CD4-positive, alpha-beta T cell treated with Interleukin-4 for 1 hour (primary cell): ENCODE measurements at regions not wholly inside any gene's neighbourhood (a gene's known extent, or its start where the extent isn't known, plus 50 kb on each side); places are given as distances from the start of the nearest gene placed in this dataset.

Experiments used
- DNase-seq, 2 donors: peaks; one replicate each; pipeline ENCODE4 v3.0.0-alpha.2; 2020 to 2022

- no peak for DNase-seq
Observed at GRCh38 chr5:167894631-167895472, 396.6 kb upstream of the WWC1 start.

GRCh38 chr5:167895899-167896659 lies 395.4 kb upstream of the WWC1 start:
- no peak for DNase-seq

DNA sequence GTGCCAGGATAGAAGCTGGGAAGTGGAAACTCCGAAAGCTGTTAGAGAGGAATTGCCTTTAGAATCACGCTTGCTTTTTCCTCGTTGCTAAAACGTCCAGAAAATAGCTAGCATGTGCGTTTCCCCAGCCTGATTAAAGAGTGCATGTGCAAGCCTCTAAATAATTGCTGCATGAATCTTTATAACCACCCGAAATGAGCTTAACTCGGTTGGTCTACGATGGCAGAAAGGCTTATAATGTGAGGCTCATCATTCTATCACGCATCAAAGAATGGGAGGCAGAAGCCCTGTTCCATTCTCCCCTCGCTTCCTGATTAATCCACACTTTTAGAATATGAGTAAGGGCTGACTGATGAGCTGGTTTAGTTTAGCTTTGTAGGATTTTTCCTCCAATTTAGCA lies 394.6 kb upstream of the WWC1 start:
- DNase-seq = no peak

DNA sequence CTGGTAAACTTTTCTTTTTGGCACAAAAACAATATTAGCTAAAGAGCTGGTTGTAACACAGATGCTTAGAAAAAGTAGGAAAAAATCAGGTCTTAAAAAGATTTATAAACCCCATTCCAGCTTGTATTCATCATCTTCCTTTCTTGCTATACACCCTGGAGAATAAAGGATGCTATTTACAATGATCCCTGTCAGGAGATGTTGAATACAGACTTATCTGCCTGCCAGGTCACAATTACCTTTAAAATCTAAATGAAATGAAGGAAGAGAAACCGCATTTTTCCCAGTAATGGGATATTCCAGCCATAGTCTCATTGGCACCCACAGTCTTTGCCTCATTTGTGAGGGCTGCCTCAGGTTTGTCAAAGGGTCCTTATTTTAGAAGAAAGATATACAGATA lies 394.1 kb upstream of the WWC1 start:
- DNase-seq = no peak

GRCh38 chr5:167898361-167899042 lies 392.9 kb upstream of the WWC1 start:
- no peak for DNase-seq

- DNase-seq = no peak
Observed at GRCh38 chr5:167899490-167900070, 391.9 kb upstream of the WWC1 start.

DNA sequence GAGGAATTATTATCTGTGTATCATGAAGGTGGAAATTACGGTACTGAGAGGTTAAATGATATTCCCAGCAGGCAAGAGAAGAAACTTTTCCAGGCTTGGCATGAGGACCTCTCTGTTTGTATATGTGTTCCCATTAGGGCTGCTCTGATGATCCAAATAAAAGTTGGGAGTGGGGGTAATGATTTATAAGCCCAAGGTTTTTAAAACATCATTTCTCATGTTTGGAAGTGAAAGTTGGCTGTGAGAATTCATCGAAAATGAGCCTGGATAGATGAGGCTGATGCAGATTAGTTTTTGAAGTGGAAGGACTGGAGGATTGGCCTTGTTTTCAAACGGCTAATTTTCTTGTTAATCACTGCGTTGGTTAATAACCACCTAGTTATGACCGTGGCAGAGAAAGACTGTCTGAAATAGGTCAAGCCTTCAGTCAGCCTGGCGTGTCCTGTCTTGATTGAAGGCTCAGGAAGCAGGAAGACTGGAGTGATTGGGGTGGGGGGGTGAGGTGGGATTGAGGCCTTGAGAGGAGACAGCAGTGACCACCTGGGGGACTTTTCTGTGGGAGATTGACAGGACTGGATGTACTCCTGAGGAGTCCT lies 391.0 kb upstream of the WWC1 start:
- no peak for DNase-seq

GRCh38 chr5:167902298-167902697 lies 389.1 kb upstream of the WWC1 start:
- DNase-seq = no peak

- no peak for DNase-seq
Observed at GRCh38 chr5:167903243-167903642, 388.2 kb upstream of the WWC1 start.

- DNase-seq = no peak
Observed at GRCh38 chr5:167903659-167904058, 387.8 kb upstream of the WWC1 start.

DNA sequence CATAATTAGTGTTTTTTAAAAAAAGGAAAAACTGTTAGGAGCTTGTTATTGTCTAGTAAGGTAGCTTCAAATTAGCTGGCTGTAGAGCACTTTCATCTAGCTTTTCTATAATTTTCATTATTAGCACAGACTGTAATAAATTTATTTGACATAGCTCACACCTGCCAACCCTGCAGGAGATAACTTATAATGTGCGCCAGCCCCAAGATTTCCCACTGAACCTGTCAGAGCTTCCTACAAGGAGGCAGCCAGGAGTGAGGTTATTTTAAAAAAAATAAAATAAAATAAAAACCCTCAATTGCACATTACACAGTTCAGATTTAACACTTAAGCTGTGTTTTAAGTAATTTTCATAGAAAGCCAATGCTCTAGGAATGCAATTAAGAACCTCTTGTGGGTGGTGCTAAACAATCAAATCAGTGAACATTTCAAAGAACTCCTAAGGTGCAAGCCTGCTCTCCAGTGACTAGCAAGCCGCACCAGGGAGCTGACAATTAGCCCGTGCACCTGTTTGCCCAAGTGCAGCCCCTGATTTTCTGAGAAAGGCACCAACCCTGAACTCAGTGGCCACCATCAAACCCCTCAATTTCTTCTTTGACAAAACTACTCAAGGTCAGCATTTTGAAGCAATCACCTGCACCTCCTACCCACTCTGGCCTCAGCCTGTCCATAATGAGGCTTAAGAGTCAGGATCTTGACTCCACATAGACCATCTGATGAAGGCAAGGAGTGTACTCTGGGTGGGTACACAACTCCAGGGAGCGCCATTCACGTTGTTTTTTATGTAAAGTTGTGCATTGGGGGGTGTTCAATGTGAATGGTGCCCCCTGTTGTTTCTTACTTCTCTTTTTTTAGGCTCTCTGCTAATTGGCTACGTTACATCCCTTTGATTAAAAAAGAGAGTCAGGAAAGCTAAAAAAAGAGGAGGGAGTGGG lies 385.3 kb upstream of the WWC1 start:
- DNase-seq = no peak

DNA sequence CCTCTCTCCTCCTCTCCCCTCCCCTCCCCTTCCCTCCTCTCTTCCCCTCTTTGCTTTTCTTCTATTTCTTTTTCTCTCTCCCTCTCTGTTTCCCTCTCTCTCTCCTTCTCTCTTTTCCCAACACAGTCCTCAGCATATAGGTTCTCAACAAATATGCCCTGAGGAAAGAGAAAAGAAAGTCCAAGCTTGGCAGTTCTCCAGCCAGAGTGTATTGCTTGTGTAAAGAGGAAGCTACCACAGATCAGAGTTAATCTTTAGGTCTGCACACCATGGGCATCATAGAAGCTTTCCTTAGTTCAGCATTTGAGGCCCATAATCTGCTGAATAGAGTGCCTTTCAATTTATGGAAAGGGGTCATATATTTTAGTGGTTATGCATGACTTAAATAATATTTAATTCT lies 382.8 kb upstream of the WWC1 start:
- DNase-seq = no peak

DNA sequence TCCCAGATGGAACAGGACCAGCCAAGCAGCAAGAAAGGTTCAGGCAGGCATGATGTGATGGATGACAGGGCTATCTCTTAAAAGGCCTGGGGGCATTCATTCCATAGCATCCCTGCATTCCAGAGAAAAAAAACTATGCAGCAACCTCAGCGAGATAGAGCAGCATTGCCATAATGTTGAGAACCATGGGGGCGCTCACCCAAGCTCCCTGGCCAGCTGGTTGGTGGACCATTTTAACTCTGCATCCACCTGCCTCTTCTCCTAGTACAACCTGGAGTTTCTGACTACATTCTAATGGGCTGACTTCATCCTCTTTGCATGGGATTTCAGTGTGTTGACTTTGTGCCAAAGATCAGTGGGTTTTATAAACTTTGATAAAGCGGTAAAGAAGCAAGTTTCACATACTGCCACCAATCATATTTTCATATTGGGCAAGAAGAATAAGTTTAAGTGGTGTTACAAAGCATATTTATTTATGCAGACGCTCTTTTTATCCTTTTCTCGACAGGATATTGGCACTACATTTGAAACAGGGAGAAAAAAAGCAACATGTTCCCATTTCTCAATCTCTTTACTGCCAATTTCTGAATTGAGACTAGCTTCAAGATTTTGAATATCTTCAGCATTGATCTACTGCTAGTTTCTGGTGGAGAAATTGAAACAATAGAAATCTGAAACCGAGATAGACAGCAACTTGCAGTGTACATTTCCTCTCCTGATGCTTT lies 378.3 kb upstream of the WWC1 start:
- DNase-seq = no peak

GRCh38 chr5:167915237-167915636 lies 376.2 kb upstream of the WWC1 start:
- no peak for DNase-seq

- DNase-seq = no peak
Observed at GRCh38 chr5:167916261-167916691, 375.2 kb upstream of the WWC1 start.

DNA sequence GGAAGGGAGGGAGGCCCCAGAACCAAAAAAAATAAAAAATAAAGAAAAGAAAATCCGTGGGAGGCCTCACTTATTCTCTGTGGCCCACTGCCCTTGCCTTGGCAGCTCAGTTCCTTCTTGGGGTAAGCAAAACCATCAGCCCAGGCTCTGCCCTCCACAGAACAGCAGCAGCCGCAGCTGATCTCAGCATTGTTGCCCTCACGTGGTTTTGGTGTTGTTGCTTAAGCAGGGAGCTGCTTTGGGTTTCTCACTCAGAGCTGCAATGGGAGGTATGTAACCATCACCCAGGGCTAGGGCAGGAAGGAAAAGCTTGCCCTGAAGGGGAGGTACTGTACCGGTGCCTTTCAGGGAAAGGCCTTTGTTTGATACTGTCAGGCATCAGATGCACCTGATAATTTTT lies 374.7 kb upstream of the WWC1 start:
- DNase-seq = no peak

DNA sequence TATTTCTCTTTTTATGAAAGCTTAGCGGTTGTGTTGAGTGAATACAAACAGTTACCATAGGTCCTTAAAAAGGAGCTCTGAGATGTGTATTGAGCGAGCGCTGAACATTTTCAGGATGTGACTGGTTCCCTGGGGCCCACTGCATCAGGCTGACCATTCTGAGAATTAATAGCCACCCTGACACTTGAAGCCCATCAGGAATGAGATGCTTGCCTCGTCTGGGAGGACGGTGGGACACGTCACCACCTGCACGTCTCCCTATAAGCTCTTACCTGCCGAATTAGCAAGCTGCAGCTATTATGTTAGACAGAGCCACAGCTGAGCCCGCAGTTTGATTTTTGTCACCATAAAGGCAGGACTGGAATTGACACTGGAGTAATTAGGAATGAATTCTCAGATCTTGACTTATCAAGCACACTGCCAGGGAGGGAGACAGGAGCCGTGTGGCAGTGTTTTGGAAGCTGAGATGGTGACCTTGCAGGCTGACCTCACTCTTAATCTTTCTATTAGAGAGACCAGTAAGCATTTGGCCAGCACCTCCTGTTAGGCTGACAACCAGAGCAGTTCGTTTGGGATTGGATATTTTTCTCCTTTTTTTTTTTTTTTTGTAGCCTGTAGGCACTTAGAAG lies 373.1 kb upstream of the WWC1 start:
- DNase-seq = no peak

DNA sequence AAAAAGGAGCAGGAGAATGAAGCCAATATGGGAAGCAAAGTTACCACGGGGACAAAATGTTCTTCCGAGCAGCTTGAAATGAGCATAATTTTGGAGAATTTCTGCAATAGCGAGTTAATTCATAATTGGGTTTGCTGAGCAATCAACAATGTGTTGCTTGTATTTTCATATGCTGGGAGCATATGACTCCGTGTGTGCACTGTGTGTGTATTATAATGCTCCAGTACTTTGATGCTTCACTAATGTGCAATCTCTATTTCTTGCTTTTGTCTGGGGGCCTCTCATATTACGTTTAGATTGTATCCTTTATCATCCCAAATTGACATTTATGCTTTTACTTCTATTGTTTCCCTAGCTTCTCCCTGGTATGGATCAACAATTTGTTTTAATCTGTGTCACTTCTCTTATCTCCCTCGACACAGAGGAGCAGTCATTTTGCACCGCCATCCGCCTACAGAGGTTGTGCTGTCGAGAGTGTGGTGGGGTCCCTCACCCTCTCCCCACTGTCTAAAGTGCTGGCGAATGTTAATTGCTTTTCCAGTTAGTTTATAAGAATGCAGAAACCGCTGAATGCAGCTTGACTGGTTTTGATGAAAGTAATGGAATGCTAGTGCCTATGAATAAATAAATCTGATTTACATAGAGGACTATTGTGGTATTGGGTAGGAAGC lies 372.5 kb upstream of the WWC1 start:
- no peak for DNase-seq

GRCh38 chr5:167920589-167920988 lies 370.9 kb upstream of the WWC1 start:
- no peak for DNase-seq

DNA sequence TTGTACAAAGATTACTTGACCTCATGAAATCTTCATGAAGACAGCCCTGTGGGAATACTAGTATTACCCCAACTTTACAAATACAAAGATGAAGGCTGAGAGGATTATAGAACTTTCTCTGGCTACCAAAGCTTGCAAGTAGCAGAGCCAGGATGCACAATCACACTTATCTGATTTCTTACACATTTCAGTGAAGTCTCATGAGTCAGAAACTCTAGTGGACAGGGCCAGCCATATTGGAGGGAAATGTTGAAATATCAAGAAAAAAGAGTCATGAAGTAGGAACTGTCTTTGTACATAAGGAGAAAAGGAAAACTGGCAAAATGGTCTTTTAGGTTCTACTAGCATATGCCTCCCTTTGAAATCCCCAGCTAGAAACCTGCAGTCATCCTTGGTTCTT lies 369.6 kb upstream of the WWC1 start:
- no peak for DNase-seq
